ENCODE measurements at regions not wholly inside any gene's neighbourhood (a gene's known extent, or its start where the extent isn't known, plus 50 kb on each side); places are given as distances from the start of the nearest gene placed in this dataset.

DNA sequence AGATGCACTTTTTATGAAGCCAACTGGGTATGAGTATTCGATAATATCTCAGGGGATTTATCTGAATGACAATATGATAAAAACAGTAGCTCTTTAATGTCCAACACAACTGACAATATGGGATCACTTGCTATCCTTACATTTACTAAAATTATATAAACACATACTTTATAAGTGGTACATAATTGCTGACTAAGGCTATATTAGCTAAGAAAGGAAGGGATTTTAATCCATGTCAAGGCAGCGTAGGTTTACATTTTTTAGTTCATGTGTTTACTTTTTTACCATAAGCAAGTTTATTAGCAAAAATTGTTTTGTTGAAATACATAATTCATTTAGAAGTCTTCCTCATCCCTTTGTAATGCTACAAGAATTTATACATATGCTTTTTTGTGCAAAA, 796.2 kb downstream of the TLE1 start:
- Histone ChIP-seq H3K18ac (ENCODE audit: low read depth in 1 of 2, low read length in 2 of 2) (no peak overlapping the region), H2BK120ac (ENCODE audit: low read depth, low read length) (no peak overlapping the region), H3K4ac (ENCODE audit: low read depth in 1 of 2, low read length in 2 of 2) (no peak overlapping the region), H3K4me3 (ENCODE audit: insufficient read depth in 1 of 2, low read depth in 1 of 2, low read length in 2 of 2) (no peak overlapping the region), H3K27me3 (ENCODE audit: control insufficient read depth in 1 of 2, insufficient read depth in 1 of 2, low read length in 2 of 2) (no peaks in the 10 kb centered on the region), H3K79me1 (replicated peaks; ENCODE audit: low read length, poor library complexity, severe bottlenecking) (no peaks in the 10 kb centered on the region), H2BK15ac (ENCODE audit: low read depth, poor library complexity, severe bottlenecking) (no peak overlapping the region), H3K23ac (ENCODE audit: low read length in 2 of 2) (no peak overlapping the region), H3K27ac (ENCODE audit: low read length, poor library complexity, severe bottlenecking) (no peak overlapping the region), H4K91ac (ENCODE audit: low read length) (no peak overlapping the region), H3K14ac (ENCODE audit: low read length in 2 of 2) (no peak overlapping the region), H2BK5ac (ENCODE audit: low read depth, low read length, poor library complexity, severe bottlenecking) (no peak overlapping the region), H2BK12ac (ENCODE audit: low read length in 2 of 2) (no peak overlapping the region), H3K4me1 (ENCODE audit: control insufficient read depth, insufficient read depth, low read depth, low read length) (no peaks in the 10 kb centered on the region), H3K4me2 (ENCODE audit: low read length, poor library complexity, severe bottlenecking) (no peak overlapping the region), H3K9ac (ENCODE audit: low read length) (no peak overlapping the region), H3K9me3 (ENCODE audit: control insufficient read depth, low read length) (peaks cover 9% of the 10 kb centered on the region), H2AK5ac (ENCODE audit: low read length, severe bottlenecking) (no peak overlapping the region), H4K8ac (ENCODE audit: low read length) (no peak overlapping the region), H3K36me3 (ENCODE audit: control insufficient read depth in 1 of 2, insufficient read depth in 2 of 2, low read depth in 1 of 2, low read length in 2 of 2) (no peaks in the 10 kb centered on the region), H2AFZ (ENCODE audit: low read depth, low read length) (no peak overlapping the region)
- no peak for DNase-seq
- no CpG with 5 or more reads among the region's 2 CpGs for WGBS

GRCh38 chr9:80892703-80893102, 796.6 kb downstream of the TLE1 start:
- WGBS, result 100% methylated on average over 1 of the region's 1 CpG
- H3K23ac ChIP-seq (ENCODE audit: low read length in 2 of 2), result no peak overlapping the region

GRCh38 chr9:80890124-80890523, 799.2 kb downstream of the TLE1 start:
- H2BK5ac ChIP-seq (ENCODE audit: low read depth, low read length, poor library complexity, severe bottlenecking), result no peak overlapping the region
- H3K4me1 ChIP-seq (ENCODE audit: control insufficient read depth, insufficient read depth, low read depth, low read length), result no peaks in the 10 kb centered on the region
- H3K27me3 ChIP-seq (ENCODE audit: control insufficient read depth in 1 of 2, insufficient read depth in 1 of 2, low read length in 2 of 2), result no peaks in the 10 kb centered on the region
- H3K4ac ChIP-seq (ENCODE audit: low read depth in 1 of 2, low read length in 2 of 2), result no peak overlapping the region
- no peak overlapping the region for H3K14ac ChIP-seq (ENCODE audit: low read length in 2 of 2)
- H4K91ac ChIP-seq (ENCODE audit: low read length), result no peak overlapping the region
- H3K79me1 ChIP-seq (replicated peaks; ENCODE audit: low read length, poor library complexity, severe bottlenecking), result no peaks in the 10 kb centered on the region
- H3K36me3 ChIP-seq (ENCODE audit: control insufficient read depth in 1 of 2, insufficient read depth in 2 of 2, low read depth in 1 of 2, low read length in 2 of 2), result no peaks in the 10 kb centered on the region
- H3K4me2 ChIP-seq (ENCODE audit: low read length, poor library complexity, severe bottlenecking), result no peak overlapping the region
- no peak overlapping the region for H3K18ac ChIP-seq (ENCODE audit: low read depth in 1 of 2, low read length in 2 of 2)
- no peak overlapping the region for H3K27ac ChIP-seq (ENCODE audit: low read length, poor library complexity, severe bottlenecking)
- H3K9me3 ChIP-seq (ENCODE audit: control insufficient read depth, low read length), result no peaks in the 10 kb centered on the region
- H3K9ac ChIP-seq (ENCODE audit: low read length), result no peak overlapping the region
- H3K23ac ChIP-seq (ENCODE audit: low read length in 2 of 2), result no peak overlapping the region
- no peak overlapping the region for H3K4me3 ChIP-seq (ENCODE audit: insufficient read depth in 1 of 2, low read depth in 1 of 2, low read length in 2 of 2)
- no peak overlapping the region for H2AFZ ChIP-seq (ENCODE audit: low read depth, low read length)
- H4K8ac ChIP-seq (ENCODE audit: low read length), result no peak overlapping the region
- no peak overlapping the region for H2BK120ac ChIP-seq (ENCODE audit: low read depth, low read length)
- peak; percentile 17 for DNase-seq
- no peak overlapping the region for H2AK5ac ChIP-seq (ENCODE audit: low read length, severe bottlenecking)
- H2BK12ac ChIP-seq (ENCODE audit: low read length in 2 of 2), result no peak overlapping the region
- H2BK15ac ChIP-seq (ENCODE audit: low read depth, poor library complexity, severe bottlenecking), result no peak overlapping the region

More at GRCh38 chr9:80892703-80893102, 796.6 kb downstream of the TLE1 start:
- Histone ChIP-seq H3K4me3 (ENCODE audit: insufficient read depth in 1 of 2, low read depth in 1 of 2, low read length in 2 of 2) (no peak overlapping the region), H2BK15ac (ENCODE audit: low read depth, poor library complexity, severe bottlenecking) (no peak overlapping the region), H3K27me3 (ENCODE audit: control insufficient read depth in 1 of 2, insufficient read depth in 1 of 2, low read length in 2 of 2) (no peaks in the 10 kb centered on the region), H3K4me2 (ENCODE audit: low read length, poor library complexity, severe bottlenecking) (no peak overlapping the region), H2AK5ac (ENCODE audit: low read length, severe bottlenecking) (no peak overlapping the region), H4K8ac (ENCODE audit: low read length) (no peak overlapping the region), H3K9me3 (ENCODE audit: control insufficient read depth, low read length) (peaks cover 9% of the 10 kb centered on the region), H3K4ac (ENCODE audit: low read depth in 1 of 2, low read length in 2 of 2) (no peak overlapping the region), H2AFZ (ENCODE audit: low read depth, low read length) (no peak overlapping the region), H3K36me3 (ENCODE audit: control insufficient read depth in 1 of 2, insufficient read depth in 2 of 2, low read depth in 1 of 2, low read length in 2 of 2) (no peaks in the 10 kb centered on the region), H3K14ac (ENCODE audit: low read length in 2 of 2) (no peak overlapping the region), H3K4me1 (ENCODE audit: control insufficient read depth, insufficient read depth, low read depth, low read length) (no peaks in the 10 kb centered on the region), H2BK120ac (ENCODE audit: low read depth, low read length) (no peak overlapping the region), H3K27ac (ENCODE audit: low read length, poor library complexity, severe bottlenecking) (no peak overlapping the region), H3K9ac (ENCODE audit: low read length) (no peak overlapping the region), H3K79me1 (replicated peaks; ENCODE audit: low read length, poor library complexity, severe bottlenecking) (no peaks in the 10 kb centered on the region), H4K91ac (ENCODE audit: low read length) (no peak overlapping the region), H2BK12ac (ENCODE audit: low read length in 2 of 2) (no peak overlapping the region), H3K18ac (ENCODE audit: low read depth in 1 of 2, low read length in 2 of 2) (no peak overlapping the region), H2BK5ac (ENCODE audit: low read depth, low read length, poor library complexity, severe bottlenecking) (no peak overlapping the region)
- DNase-seq, result no peak

- H2BK15ac ChIP-seq (ENCODE audit: low read depth, poor library complexity, severe bottlenecking), result no peak overlapping the region
- no peak overlapping the region for H3K4me2 ChIP-seq (ENCODE audit: low read length, poor library complexity, severe bottlenecking)
- H2BK120ac ChIP-seq (ENCODE audit: low read depth, low read length), result no peak overlapping the region
These were observed 803.5 kb downstream of the TLE1 start for GRCh38 chr9:80885894-80886293.

More at GRCh38 chr9:80885894-80886293, 803.5 kb downstream of the TLE1 start:
- Histone ChIP-seq H4K8ac (ENCODE audit: low read length) (no peak overlapping the region), H3K27ac (ENCODE audit: low read length, poor library complexity, severe bottlenecking) (no peak overlapping the region), H4K91ac (ENCODE audit: low read length) (no peak overlapping the region), H3K4me3 (ENCODE audit: insufficient read depth in 1 of 2, low read depth in 1 of 2, low read length in 2 of 2) (no peak overlapping the region), H3K36me3 (ENCODE audit: control insufficient read depth in 1 of 2, insufficient read depth in 2 of 2, low read depth in 1 of 2, low read length in 2 of 2) (no peaks in the 10 kb centered on the region), H3K27me3 (ENCODE audit: control insufficient read depth in 1 of 2, insufficient read depth in 1 of 2, low read length in 2 of 2) (no peaks in the 10 kb centered on the region), H2BK12ac (ENCODE audit: low read length in 2 of 2) (no peak overlapping the region), H3K18ac (ENCODE audit: low read depth in 1 of 2, low read length in 2 of 2) (no peak overlapping the region), H3K9ac (ENCODE audit: low read length) (no peak overlapping the region), H3K79me1 (replicated peaks; ENCODE audit: low read length, poor library complexity, severe bottlenecking) (no peaks in the 10 kb centered on the region), H3K23ac (ENCODE audit: low read length in 2 of 2) (no peak overlapping the region), H2AK5ac (ENCODE audit: low read length, severe bottlenecking) (no peak overlapping the region), H3K4ac (ENCODE audit: low read depth in 1 of 2, low read length in 2 of 2) (no peak overlapping the region), H3K9me3 (ENCODE audit: control insufficient read depth, low read length) (no peaks in the 10 kb centered on the region), H2AFZ (ENCODE audit: low read depth, low read length) (no peak overlapping the region), H3K4me1 (ENCODE audit: control insufficient read depth, insufficient read depth, low read depth, low read length) (peaks cover 2% of the 10 kb centered on the region), H2BK5ac (ENCODE audit: low read depth, low read length, poor library complexity, severe bottlenecking) (no peak overlapping the region), H3K14ac (ENCODE audit: low read length in 2 of 2) (no peak overlapping the region)
- 93% methylated on average over 5 of the region's 5 CpGs for WGBS
- no peak for DNase-seq

All from mesenchymal stem cell (in vitro differentiated cells and primary cell).